HepG2 (cell line): ENCODE measurements at regions not wholly inside any gene's neighbourhood (a gene's known extent, or its start where the extent isn't known, plus 50 kb on each side); places are given as distances from the start of the nearest gene placed in this dataset.
A peak's percentile ranks its signal among the peaks of the same experiment; 100 is the strongest.

ENCODE experiments used
- DMTF1 ChIP-seq: sonication (generic); formaldehyde crosslinking; IDR thresholded peaks from 2 replicates; pipeline ENCODE4 v1.4.0; 2020; ENCODE audit warnings: mild to moderate bottlenecking, missing genetic modification reagents
- ETV6 ChIP-seq: sonication (generic); formaldehyde crosslinking; conservative IDR thresholded peaks from 2 replicates; pipeline ENCODE4 v1.4.0; 2020; ENCODE audit warnings: missing genetic modification reagents
- HNF1A ChIP-seq, 2 experiments: sonication (generic) in 1 of 2; formaldehyde crosslinking in 1 of 2; IDR thresholded peaks; 2 replicates each; pipeline versions ENCODE4 v1.4.0 to v1.6.1; 2016 to 2020; ENCODE audit warnings: borderline replicate concordance in 1 of 2, low read depth in 1 of 2, mild to moderate bottlenecking in 1 of 2, missing genetic modification reagents in 1 of 2
- KLF16 ChIP-seq, 2 experiments: sonication (generic) in 1 of 2; formaldehyde crosslinking in 1 of 2; IDR thresholded peaks; 2 replicates each; pipeline versions ENCODE4 v1.6.1 to v1.8.0; 2016 to 2023; ENCODE audit warnings: missing genetic modification reagents in 2 of 2, missing compliant biosample characterization in 1 of 2
- RNF2 ChIP-seq: fragments of 450-650 bp; conservative IDR thresholded peaks from 2 replicates; pipeline ENCODE4 v1.6.1; 2016; ENCODE audit warnings: low read depth
- ZBTB21 ChIP-seq: sonication (generic); formaldehyde crosslinking; IDR thresholded peaks from 2 replicates; pipeline ENCODE4 v1.4.0; 2020; ENCODE audit warnings: missing genetic modification reagents
- ZBTB33 ChIP-seq: sonication (generic); formaldehyde crosslinking; IDR thresholded peaks from 2 replicates; pipeline ENCODE4 v1.4.0; 2020; ENCODE audit warnings: missing genetic modification reagents
- ZNF367 ChIP-seq: sonication (generic); formaldehyde crosslinking; IDR thresholded peaks from 2 replicates; pipeline ENCODE4 v1.4.0; 2020; ENCODE audit warnings: missing genetic modification reagents, borderline replicate concordance
- ZNF501 ChIP-seq: sonication (generic); formaldehyde crosslinking; IDR thresholded peaks from 2 replicates; pipeline ENCODE4 v1.5.1; 2020; ENCODE audit warnings: mild to moderate bottlenecking, moderate library complexity, missing genetic modification reagents
- ZNF513 ChIP-seq: sonication (generic); formaldehyde crosslinking; conservative IDR thresholded peaks from 2 replicates; pipeline ENCODE4 v1.5.0; 2020; ENCODE audit warnings: missing genetic modification reagents
- ZNF614 ChIP-seq: IDR thresholded peaks from 2 replicates; pipeline ENCODE4 v1.6.1; 2018; ENCODE audit warnings: missing biosample characterization, missing genetic modification reagents, inconsistent platforms, borderline replicate concordance
- ZNF652 ChIP-seq: IDR thresholded peaks from 2 replicates; pipeline ENCODE4 v1.6.1; 2016; ENCODE audit warnings: low read depth, borderline replicate concordance
- ZNF724P ChIP-seq: sonication (generic); formaldehyde crosslinking; IDR thresholded peaks from 2 replicates; pipeline ENCODE4 v1.8.0; 2022; ENCODE audit warnings: missing genetic modification reagents, borderline replicate concordance
- ZZZ3 ChIP-seq: sonication (generic); formaldehyde crosslinking; IDR thresholded peaks from 2 replicates; pipeline ENCODE4 v1.4.0; 2020; ENCODE audit warnings: missing genetic modification reagents, mild to moderate bottlenecking, borderline replicate concordance

- TF ChIP-seq ZBTB33 (CRISPR knock-in tag) (peak; percentile 52; the same call in 1 of the 2 replicates), ZNF367 (CRISPR knock-in tag) (no peak), KLF16 (CRISPR knock-in tag; IDR thresholded peaks at IDR 0.05) (peak in 1 of 2 experiments; percentile 91; a peak in 2 of 4 replicates), ZNF652 (peak; percentile 93), ZNF614 (CRISPR knock-in tag) (peak; percentile 99), ZZZ3 (CRISPR knock-in tag) (no peak), DMTF1 (CRISPR knock-in tag) (no peak), ZNF501 (CRISPR knock-in tag) (no peak), ZNF513 (CRISPR knock-in tag) (no peak), ZNF724P (CRISPR knock-in tag) (no peak), RNF2 (peak; percentile 69; the same call in 1 of the 2 replicates), ETV6 (CRISPR knock-in tag) (peak; percentile 80; the same call in 1 of the 2 replicates), ZBTB21 (CRISPR knock-in tag) (no peak), HNF1A (IDR thresholded peaks at IDR 0.05; ENCODE audit: low read depth) (peak; percentile 86), HNF1A (CRISPR knock-in tag; IDR thresholded peaks at IDR 0.05; ENCODE audit: borderline replicate concordance) (peak; percentile 91; the same call in 1 of the 2 replicates)
These were observed 264.4 kb upstream of the SIX2 start (continued) for GRCh38 chr2:45273412-45274249.
